Muscle layer of colon (tissue), 2 donors: ENCODE measurements at regions not wholly inside any gene's neighbourhood (a gene's known extent, or its start where the extent isn't known, plus 50 kb on each side); places are given as distances from the start of the nearest gene placed in this dataset.

ENCODE experiments used
- H3K27ac ChIP-seq: one replicate; pipeline ENCODE4 v1.7.0; 2013; ENCODE audit warnings: low read depth, mild to moderate bottlenecking, low read length, moderate library complexity
- H3K27me3 ChIP-seq, 2 donors: one replicate each; pipeline ENCODE4 v1.7.0; 2013; ENCODE audit warnings: low read length in 2 of 2, mild to moderate bottlenecking in 2 of 2; ENCODE audit not compliant: insufficient read depth in 2 of 2, control insufficient read depth in 1 of 2
- H3K36me3 ChIP-seq: one replicate; pipeline ENCODE4 v1.7.0; 2013; ENCODE audit warnings: mild to moderate bottlenecking, low read length; ENCODE audit not compliant: insufficient read depth
- H3K4me1 ChIP-seq: one replicate; pipeline ENCODE4 v1.7.0; 2013; ENCODE audit warnings: mild to moderate bottlenecking, low read length; ENCODE audit not compliant: insufficient read depth
- H3K4me3 ChIP-seq, 2 donors: one replicate each; pipeline ENCODE4 v1.7.0; 2013; ENCODE audit warnings: low read length in 2 of 2, low read depth in 1 of 2, mild to moderate bottlenecking in 1 of 2, moderate library complexity in 1 of 2
- H3K9ac ChIP-seq: one replicate; pipeline ENCODE4 v1.7.0; 2013; ENCODE audit warnings: low read length
- H3K9me3 ChIP-seq: one replicate; pipeline ENCODE4 v1.7.0; 2013; ENCODE audit warnings: mild to moderate bottlenecking, low read length
- donor health status: abdominal sarcoma.
- donor health status: Adenocarcinoma of cecum.

- H3K27ac ChIP-seq: no peak overlapping the region
- peaks cover 8% of the 10 kb centered on the region for H3K4me1 ChIP-seq
- H3K36me3 ChIP-seq: no peaks in the 10 kb centered on the region
- no peak overlapping the region for H3K9ac ChIP-seq
- H3K27me3 ChIP-seq: no peaks in the 10 kb centered on the region
- H3K9me3 ChIP-seq: no peaks in the 10 kb centered on the region
- no peak overlapping the region for H3K4me3 ChIP-seq
Measured at GRCh38 chr11:11065396-11065795, 207.5 kb upstream of the ZBED5 start.

DNA sequence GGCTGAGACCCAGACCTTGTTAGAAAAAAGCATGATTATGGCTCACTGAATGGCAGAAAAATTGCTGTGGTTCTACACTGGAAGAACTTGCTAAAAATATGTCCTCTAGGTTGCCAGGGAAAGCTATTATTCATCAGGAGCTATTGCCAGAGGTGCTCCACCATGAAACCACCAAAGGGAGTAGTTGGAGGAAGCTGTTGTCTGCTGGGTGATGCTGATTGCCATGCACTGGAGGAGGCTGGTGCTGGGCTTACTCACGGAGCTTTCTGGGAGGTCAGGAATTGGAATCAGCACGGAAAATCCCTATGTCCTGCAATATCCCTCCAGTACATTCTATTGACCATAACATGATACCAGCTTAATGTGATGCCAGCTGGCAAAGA lies 199.6 kb upstream of the ZBED5 start:
- Histone ChIP-seq H3K27me3 (no peaks in the 10 kb centered on the region), H3K36me3 (no peaks in the 10 kb centered on the region), H3K9ac (no peak overlapping the region), H3K9me3 (no peaks in the 10 kb centered on the region), H3K4me1 (peaks cover 46% of the 10 kb centered on the region), H3K27ac (peak overlapping the region; percentile 70), H3K4me3 (no peak overlapping the region)

- H3K4me1 ChIP-seq: peaks cover 46% of the 10 kb centered on the region
- H3K4me3 ChIP-seq: no peak overlapping the region
- no peaks in the 10 kb centered on the region for H3K9me3 ChIP-seq
- no peak overlapping the region for H3K9ac ChIP-seq
- peak overlapping the region; percentile 70 for H3K27ac ChIP-seq
- no peaks in the 10 kb centered on the region for H3K27me3 ChIP-seq
- H3K36me3 ChIP-seq: no peaks in the 10 kb centered on the region
Measured at GRCh38 chr11:11056749-11057471, 199.1 kb upstream of the ZBED5 start.

DNA sequence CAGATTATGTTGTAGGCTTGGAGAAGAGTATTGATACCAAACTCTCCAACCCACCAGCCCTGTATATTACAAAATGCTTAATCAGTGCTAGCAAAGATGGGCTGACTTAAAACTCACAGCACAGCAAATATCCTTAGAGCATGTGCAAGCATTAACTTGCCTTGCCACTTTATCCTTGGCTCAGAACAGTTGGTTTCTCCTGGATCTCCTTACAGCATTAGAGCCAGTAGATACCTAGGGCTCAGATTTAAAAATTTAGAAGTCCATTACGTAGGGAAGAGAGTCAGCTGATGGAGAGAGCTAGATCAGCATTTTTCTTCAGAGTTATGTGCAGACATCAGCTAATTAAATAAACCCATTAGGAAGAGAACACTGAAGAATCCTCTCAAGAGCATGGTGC lies 198.5 kb upstream of the ZBED5 start:
- no peaks in the 10 kb centered on the region for H3K9me3 ChIP-seq
- H3K4me1 ChIP-seq: peaks cover 45% of the 10 kb centered on the region
- no peaks in the 10 kb centered on the region for H3K36me3 ChIP-seq
- no peak overlapping the region for H3K9ac ChIP-seq
- H3K27ac ChIP-seq: peak overlapping the region; percentile 54
- no peak overlapping the region for H3K4me3 ChIP-seq
- no peaks in the 10 kb centered on the region for H3K27me3 ChIP-seq

GRCh38 chr11:11047851-11048610 lies 190.2 kb upstream of the ZBED5 start:
- no peak overlapping the region for H3K9ac ChIP-seq
- no peak overlapping the region for H3K27ac ChIP-seq
- H3K4me1 ChIP-seq: peaks cover 26% of the 10 kb centered on the region
- H3K9me3 ChIP-seq: no peaks in the 10 kb centered on the region
- no peak overlapping the region for H3K4me3 ChIP-seq
- H3K27me3 ChIP-seq: no peaks in the 10 kb centered on the region
- H3K36me3 ChIP-seq: no peaks in the 10 kb centered on the region

DNA sequence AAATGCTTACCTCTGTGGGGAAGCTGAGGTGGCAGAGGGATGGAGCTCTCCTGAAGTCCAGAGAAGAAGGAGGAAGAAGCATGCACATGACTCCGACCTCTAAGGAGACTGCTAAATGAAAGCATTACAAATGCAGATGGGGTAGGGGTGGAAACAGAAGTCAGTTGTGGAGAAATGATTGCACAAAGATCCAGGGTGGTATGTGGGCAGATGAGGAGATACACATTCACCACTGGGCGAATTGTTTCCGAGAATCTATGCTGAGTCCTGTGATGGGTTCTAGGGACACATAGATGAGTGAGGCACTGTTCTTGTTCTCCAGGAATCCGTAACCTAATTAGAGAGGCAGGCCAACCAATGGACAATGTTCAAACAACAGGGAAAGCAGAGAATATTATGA lies 188.9 kb upstream of the ZBED5 start:
- peaks cover 26% of the 10 kb centered on the region for H3K4me1 ChIP-seq
- no peak overlapping the region for H3K9ac ChIP-seq
- no peaks in the 10 kb centered on the region for H3K9me3 ChIP-seq
- no peak overlapping the region for H3K27ac ChIP-seq
- H3K36me3 ChIP-seq: no peaks in the 10 kb centered on the region
- H3K27me3 ChIP-seq: no peaks in the 10 kb centered on the region
- H3K4me3 ChIP-seq: no peak overlapping the region

DNA sequence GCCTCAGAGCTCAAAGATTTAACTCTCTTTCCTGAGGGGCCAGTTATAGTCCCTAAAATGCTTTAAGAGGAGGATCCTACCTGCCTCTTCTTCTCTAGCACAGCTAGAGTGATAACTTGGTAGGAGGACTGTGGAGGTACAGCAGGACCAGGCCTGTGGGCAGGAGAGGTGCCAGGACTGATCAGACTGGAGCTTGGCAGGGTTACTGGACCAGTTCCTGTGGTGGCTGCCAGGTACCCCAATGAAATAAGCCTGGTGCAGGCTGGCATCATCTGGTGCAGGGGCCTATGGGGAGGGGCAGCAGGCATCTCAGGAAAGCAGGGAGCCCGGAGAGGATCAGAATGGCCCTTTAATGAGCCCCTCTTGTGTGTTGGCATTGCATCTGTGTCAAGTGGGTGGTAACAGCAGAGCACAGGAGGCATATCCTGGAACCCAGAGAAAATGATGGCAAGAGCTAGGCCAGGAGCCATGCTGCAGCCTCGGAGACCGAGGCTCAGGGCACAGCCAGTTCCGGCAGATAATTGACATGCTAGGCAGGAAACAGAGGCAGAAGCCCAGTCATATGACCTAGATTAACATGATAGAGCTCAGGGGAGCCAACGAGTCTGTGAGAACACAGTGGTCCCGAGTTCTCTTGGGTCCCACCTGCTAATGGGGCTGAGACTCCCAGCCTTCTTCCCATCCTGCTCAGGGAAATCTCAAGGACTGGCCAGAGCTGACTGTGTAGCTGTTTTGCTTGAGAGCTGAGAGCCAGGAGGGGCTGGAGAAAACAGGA lies 187.5 kb upstream of the ZBED5 start:
- Histone ChIP-seq H3K36me3 (no peaks in the 10 kb centered on the region), H3K9me3 (no peaks in the 10 kb centered on the region), H3K4me1 (peaks cover 33% of the 10 kb centered on the region), H3K9ac (no peak overlapping the region), H3K27me3 (no peaks in the 10 kb centered on the region), H3K4me3 (no peak overlapping the region), H3K27ac (no peak overlapping the region)

GRCh38 chr11:11044137-11044855 lies 186.4 kb upstream of the ZBED5 start:
- H3K27me3 ChIP-seq: no peaks in the 10 kb centered on the region
- no peak overlapping the region for H3K4me3 ChIP-seq
- no peak overlapping the region for H3K9ac ChIP-seq
- no peak overlapping the region for H3K27ac ChIP-seq
- no peaks in the 10 kb centered on the region for H3K9me3 ChIP-seq
- peaks cover 43% of the 10 kb centered on the region for H3K4me1 ChIP-seq
- H3K36me3 ChIP-seq: no peaks in the 10 kb centered on the region

- no peak overlapping the region for H3K4me3 ChIP-seq
- no peaks in the 10 kb centered on the region for H3K27me3 ChIP-seq
- H3K36me3 ChIP-seq: no peaks in the 10 kb centered on the region
- H3K9me3 ChIP-seq: no peaks in the 10 kb centered on the region
- peaks cover 49% of the 10 kb centered on the region for H3K4me1 ChIP-seq
- no peak overlapping the region for H3K9ac ChIP-seq
- no peak overlapping the region for H3K27ac ChIP-seq
Measured at GRCh38 chr11:11043721-11044120, 185.9 kb upstream of the ZBED5 start.

DNA sequence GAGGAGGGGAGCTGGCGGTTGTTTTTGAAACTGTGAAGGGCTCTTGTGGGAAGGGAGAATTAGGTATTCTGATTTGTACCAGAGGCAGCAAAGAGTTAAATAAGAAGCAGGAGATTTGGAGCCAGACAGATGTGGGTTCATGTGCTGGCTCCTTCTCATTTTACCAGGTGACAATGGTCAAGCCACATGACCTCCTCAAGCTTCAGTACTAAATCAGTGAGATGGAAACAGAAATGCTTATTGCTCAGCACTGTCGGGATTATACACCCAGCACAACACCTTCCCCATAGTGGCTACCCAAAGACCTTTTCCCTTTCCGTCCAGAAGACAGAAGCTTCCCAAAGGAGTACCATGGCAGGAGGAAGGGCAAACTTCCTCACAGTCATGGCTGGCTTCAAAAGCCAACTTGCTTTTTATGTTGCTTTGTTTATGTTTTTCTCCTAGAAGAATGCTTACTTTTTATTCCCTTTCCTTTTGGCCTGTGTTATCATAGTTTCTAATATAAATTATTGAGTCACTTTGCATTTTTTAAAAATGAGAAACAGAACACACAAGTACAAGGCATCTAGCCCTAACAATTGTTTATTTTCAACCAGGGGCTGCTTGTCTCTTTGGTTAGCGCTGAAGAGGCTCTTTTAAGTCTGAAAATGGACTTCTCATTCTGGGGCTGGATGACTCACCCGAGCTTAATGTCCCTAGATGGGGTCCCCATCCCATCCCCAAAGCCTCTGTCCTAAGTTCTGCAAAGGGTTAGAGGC lies 181.5 kb upstream of the ZBED5 start:
- Histone ChIP-seq H3K9ac (no peak overlapping the region), H3K4me1 (peaks cover 59% of the 10 kb centered on the region), H3K36me3 (no peaks in the 10 kb centered on the region), H3K4me3 (no peak overlapping the region), H3K9me3 (no peaks in the 10 kb centered on the region), H3K27ac (peak overlapping the region; percentile 57), H3K27me3 (no peaks in the 10 kb centered on the region)
